Renal cortical epithelial cell (primary cell): ENCODE measurements at regions not wholly inside any gene's neighbourhood (a gene's known extent, or its start where the extent isn't known, plus 50 kb on each side); places are given as distances from the start of the nearest gene placed in this dataset.
"Not testable (repeated sequence)": the region's sequence is repeated elsewhere in the genome, so short reads cannot be mapped to it uniquely, and the experiment has no call there.

Source experiments
- DNase-seq: peaks from one replicate; pipeline ENCODE4 v3.0.0-alpha.2; 2011; ENCODE audit warnings: low read depth

- no peak for DNase-seq
These were observed 440.9 kb downstream of the DIRAS2 start for GRCh38 chr9:90201766-90202165.

- DNase-seq = no peak
These were observed 438.3 kb downstream of the DIRAS2 start for GRCh38 chr9:90204128-90204831.

DNA sequence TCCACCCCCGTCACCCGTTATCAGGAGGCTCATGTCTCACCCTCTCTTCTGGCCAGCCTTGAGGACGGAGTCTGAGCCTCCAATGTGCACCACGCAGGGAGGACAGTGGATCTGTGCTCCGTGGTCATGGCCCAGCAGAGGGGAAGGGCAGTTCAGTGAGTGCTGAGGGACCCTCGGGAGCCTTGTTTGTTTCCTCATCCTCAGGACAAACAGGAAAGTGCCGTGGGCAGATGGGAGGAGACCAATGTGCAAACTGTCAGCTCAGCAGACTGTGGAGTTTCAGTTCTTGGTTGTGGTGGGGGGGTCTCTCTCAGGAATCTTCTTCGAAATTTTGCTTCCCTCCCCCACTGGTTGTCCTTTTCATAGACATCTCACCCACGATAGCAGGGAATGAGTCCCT lies 429.6 kb downstream of the DIRAS2 start:
- DNase-seq = not testable (repeated sequence)

GRCh38 chr9:90219548-90220118 lies 423.0 kb downstream of the DIRAS2 start:
- DNase-seq = no peak

GRCh38 chr9:90221899-90222298 lies 420.7 kb downstream of the DIRAS2 start:
- not testable (repeated sequence) for DNase-seq

DNA sequence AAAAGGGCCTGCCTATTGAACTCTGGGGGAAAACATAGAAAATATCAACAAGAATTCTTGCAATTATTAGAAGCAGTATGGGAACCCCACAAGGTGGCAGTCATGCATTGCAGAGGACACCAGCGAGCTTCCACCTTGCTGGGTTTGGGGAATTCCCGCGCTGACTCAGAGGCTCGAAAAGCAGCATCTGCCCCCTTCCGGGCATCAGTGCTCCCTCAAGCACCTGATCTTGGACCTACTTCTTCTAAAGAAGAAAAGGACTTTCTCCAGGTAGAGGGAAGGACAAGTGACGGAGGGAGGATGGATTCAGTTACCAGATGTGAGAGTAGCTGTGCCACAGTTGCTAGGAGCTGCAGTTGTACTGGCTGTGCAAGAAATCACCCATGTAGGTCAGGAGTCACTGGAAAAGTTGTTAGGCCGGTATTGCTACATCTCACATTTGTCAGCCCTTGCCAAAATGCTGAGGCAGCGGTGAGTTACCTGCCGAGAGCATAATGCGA lies 415.7 kb downstream of the DIRAS2 start:
- DNase-seq = peak; percentile 48

GRCh38 chr9:90233081-90233480 lies 409.5 kb downstream of the DIRAS2 start:
- DNase-seq = peak; percentile 48

- DNase-seq = no peak
These were observed 402.1 kb downstream of the DIRAS2 start for GRCh38 chr9:90240541-90240940.

GRCh38 chr9:90245661-90246060 lies 397.0 kb downstream of the DIRAS2 start:
- DNase-seq = no peak

- DNase-seq = no peak
These were observed 393.5 kb downstream of the DIRAS2 start for GRCh38 chr9:90249094-90249493.

GRCh38 chr9:90251316-90251715 lies 391.3 kb downstream of the DIRAS2 start:
- DNase-seq = peak; percentile 91

DNA sequence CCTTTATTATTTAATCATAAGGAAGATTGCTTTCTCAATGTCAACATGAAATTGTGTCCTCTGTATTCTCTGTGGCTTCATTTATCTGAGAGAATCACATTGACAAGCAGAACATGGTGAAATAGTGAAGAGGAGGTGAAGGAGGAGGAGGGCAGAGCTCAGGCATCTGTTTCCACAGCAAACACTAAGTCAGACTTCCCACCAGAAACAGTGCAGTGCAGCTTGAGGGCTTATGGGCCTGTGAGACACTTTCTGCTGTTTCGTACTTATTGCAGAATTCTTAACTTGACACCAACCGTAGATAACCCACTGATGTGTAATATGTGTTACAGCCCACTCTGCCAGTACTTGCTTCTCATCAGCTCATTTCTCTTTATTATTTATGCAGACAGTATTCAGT lies 386.3 kb downstream of the DIRAS2 start:
- DNase-seq = no peak

DNA sequence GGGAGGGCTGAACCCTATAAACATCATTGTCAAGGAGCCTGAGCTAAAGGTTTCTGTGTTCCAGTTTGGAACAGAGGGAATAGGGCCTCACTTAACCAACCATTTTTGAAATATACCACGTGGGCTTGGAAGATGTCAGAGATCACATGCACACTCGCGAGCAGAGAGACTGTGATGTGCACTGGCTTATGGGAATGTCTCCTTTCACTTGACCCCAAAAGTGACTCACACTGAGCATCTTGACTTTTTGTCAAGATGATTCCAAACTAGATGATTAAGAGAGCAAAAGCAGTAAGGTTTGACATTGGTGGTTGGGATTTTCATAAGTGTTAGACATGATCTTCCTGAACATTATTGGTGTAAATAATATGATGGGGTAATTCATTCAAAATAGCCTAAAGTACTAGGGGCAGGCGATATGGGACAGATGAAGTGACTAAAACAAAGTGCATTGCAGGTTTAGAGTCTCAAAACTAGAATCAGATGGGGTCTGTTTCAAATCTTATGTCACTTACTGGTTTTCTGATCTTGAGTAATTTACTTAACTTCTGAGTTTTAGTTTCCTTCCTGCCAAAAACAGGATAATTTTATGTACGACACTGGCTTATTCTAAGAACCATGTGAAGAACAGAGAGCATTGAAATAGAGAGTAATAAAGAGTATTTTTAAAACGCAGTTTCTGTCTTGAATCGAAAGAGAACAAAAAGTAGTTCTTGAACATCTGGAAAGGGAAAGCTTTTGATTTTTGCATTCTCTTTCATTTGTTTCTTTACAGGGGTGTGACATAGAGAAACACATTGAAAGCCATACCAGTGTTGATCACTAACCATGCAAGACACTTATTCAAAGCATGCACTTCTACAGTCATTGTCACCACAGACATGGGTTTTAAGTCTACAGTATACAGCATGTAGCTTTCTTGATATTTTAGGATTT lies 383.0 kb downstream of the DIRAS2 start:
- DNase-seq = no peak

- DNase-seq = no peak
These were observed 380.9 kb downstream of the DIRAS2 start for GRCh38 chr9:90261698-90262097.

DNA sequence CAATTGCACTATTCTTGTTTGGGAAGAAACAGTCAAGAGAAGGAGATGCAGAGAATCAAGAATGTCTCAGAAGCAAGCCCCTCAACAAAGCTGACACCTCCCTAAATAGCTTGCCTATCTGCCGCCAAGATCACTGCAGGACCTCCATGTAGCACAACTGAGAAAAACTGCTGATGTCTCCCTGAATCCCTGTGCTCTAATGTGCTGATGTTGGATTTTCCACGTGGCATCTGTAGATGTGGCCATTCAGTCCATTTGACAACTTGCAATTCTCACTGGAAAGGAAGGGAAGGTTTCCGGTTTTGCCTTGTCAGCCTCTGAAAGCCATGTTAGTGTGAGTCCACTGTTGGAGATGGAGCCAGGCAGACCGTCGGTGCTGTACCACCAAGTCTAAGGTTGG lies 374.0 kb downstream of the DIRAS2 start:
- DNase-seq = no peak

DNA sequence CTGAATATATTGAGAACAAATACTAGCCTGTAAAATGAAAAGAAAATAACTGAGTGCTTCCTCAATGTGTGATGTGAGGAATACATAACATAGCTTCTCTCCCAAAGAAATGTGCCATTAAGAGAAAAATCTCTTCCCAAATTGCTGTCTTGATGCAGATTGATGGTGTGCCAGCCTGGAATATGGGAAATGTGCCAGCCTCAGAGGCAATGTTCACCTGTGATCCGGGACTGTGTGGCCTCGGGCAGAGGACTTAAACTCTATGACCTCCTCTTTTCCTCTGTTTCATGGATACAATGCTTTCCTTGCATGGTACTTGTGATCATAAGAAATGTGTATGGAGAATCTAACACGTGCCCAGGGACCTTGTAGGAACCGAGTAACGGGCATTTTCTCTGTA lies 370.9 kb downstream of the DIRAS2 start:
- DNase-seq = peak; percentile 25

DNA sequence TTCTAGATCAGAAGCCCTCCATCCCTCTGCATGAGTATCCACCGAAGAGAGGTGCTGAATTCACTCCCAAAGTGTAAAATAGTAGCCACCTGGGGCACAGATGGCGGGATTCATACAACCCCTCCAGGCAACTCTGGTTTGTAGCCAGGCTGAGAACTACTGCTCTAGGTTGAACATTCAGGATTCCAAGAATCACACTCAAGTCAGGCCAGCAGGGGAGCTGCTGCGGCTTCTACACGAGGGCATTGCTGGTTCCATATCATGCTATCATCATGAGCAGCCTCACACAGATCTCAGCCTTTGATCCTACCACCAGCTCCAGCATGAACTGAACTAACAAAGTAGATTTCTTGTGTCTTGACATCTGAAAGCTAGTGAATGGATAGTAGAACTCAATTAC lies 367.9 kb downstream of the DIRAS2 start:
- no peak for DNase-seq

DNA sequence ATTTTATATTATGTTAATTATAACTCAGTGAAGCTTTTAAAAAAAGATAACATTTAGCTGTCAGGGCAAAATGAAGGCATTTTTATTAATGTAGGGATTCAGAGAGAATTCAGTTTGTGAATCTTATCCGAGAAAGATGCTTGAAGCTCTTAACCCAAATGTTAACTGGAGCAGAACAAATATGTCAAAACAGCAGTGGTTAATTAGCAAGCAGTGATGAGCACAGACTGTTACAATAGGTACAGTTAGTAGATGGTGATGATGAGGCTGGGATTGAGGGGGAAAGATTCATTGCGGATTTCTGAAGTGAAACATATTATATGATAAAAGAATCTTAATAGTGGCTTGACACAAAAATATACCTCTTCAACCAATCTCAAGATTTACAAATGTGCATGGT lies 356.7 kb downstream of the DIRAS2 start:
- no peak for DNase-seq

DNA sequence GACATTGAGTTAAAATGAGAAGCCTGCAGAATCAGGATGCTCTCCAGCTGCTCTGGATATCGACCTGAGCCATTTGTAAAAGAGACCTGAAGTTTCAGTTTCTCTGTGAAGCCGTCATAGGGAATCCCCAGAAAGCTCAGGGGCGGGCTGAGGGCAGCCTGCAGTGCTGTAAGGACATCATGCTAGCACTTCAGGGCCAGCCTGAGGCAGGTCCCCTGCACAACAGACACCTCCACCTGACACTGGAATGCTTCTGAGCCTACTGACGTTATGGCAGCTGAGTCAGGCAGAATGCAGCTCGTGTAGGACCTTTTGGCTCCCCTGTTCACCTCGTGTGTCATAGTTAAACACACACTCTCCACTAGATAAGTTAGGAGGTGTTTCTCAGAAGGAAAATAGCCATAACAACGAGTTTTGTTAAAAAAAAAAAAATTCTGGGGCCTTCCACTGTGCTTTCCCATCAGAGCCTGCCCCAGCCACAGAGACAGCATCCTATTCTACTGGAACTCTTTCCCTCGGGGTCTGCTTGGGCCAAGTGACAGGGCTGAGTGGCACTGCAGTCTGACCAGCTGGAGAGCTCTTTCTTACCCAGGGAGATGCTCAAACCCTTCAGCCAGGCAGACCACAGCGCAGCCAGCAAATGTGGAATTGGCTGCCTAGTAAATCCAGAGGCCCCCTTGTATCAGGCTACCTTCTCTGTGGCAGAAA lies 354.9 kb downstream of the DIRAS2 start:
- DNase-seq = peak; percentile 60

DNA sequence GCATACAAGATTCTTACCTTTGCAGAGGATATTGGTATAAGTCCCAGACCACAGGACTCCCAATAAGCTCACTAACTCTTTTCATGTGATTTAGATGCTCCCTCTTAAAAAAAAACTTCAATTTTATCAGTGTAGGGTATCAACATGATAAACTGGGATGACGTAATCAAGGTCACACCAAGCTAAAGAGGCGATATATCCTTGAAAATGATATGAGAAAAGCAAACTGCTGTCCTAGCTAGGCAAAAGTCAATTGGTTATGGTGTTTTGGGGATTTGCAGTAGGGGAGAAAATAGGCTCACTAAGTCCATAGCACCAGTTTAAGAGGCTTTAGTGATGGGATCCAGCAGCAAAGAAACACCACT lies 354.4 kb downstream of the DIRAS2 start:
- DNase-seq = no peak

DNA sequence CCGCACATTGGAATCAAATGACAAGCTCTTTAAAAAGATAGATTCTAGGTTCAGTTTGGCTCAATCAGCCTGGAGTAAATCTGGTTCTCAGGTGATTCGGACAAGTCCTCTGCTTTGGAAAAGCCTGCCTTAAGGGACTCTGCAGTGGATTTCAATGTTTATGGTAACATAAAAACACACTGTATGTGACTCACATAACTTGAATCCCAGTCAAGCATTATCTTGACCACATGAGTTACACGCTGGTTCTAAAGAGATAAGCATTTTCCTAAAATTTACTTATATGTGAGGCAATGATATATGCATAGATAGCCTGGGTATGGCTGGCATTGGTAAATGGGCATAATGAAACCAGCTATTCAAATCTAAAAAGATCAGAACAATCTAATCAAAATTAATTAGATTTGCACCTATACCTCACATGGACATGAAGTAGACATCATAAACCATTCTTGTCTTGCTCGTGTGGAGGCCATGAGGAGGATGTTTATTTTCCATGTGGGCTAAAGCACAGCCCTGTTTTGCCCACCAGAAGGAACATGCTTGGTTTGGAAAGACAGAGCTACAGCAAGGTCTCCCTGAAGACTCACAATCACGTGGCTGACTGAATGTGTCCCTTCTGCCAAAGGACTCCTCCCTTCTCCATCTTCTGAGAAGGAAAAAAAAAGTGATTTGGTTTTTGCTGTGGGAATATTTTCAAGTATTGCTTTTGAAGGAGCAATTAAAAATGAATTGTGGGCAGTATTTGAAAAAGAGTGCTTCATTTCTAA lies 351.7 kb downstream of the DIRAS2 start:
- DNase-seq = no peak
